Globus pallidus (tissue), 1 donor: ENCODE measurements at regions not wholly inside any gene's neighbourhood (a gene's known extent, or its start where the extent isn't known, plus 50 kb on each side); places are given as distances from the start of the nearest gene placed in this dataset.

ENCODE experiments used
- DNase-seq: peaks from one replicate; pipeline ENCODE4 v3.0.0-alpha.2; 2015; ENCODE audit warnings: low spot score

GRCh38 chr11:110027627-110028371 lies 65.4 kb upstream of the ZC3H12C start:
- no peak for DNase-seq

- DNase-seq = no peak
Measured at GRCh38 chr11:110028921-110029320, 64.3 kb upstream of the ZC3H12C start.

- no peak for DNase-seq
Measured at GRCh38 chr11:110029714-110030113, 63.5 kb upstream of the ZC3H12C start.

GRCh38 chr11:110031171-110031570 lies 62.0 kb upstream of the ZC3H12C start:
- no peak for DNase-seq

GRCh38 chr11:110032259-110032658 lies 60.9 kb upstream of the ZC3H12C start:
- DNase-seq = peak; percentile 58

GRCh38 chr11:110032957-110033570 lies 60.1 kb upstream of the ZC3H12C start:
- no peak for DNase-seq

- DNase-seq = no peak
Measured at GRCh38 chr11:110034806-110035205, 58.4 kb upstream of the ZC3H12C start.

GRCh38 chr11:110035357-110035756 lies 57.8 kb upstream of the ZC3H12C start:
- no peak for DNase-seq

GRCh38 chr11:110038201-110038600 lies 55.0 kb upstream of the ZC3H12C start:
- no peak for DNase-seq
